Upper lobe of left lung (tissue), 6 donors: ENCODE measurements at regions not wholly inside any gene's neighbourhood (a gene's known extent, or its start where the extent isn't known, plus 50 kb on each side); places are given as distances from the start of the nearest gene placed in this dataset.

Source experiments
- ATAC-seq, 2 donors: fragments of 200-7000 bp; cut with Tn5 transposase; one replicate each; pipeline ENCODE4 v1.9.1; 2022; ENCODE audit warnings: mild to moderate bottlenecking in 2 of 2, moderate library complexity in 2 of 2; ENCODE audit not compliant: low FRiP score in 2 of 2
- DNase-seq, 2 donors: peaks; one replicate each; pipeline ENCODE4 v3.0.0-alpha.2; 2019 to 2020
- H3K27ac ChIP-seq, 4 donors: fragments of 200-600 bp; sonication (generic); one replicate each; pipeline ENCODE4 v1.5.1; 2016 to 2019
- H3K27me3 ChIP-seq, 4 donors: fragments of 200-600 bp; sonication (generic); one replicate each; pipeline ENCODE4 v1.5.1; 2017 to 2019
- H3K36me3 ChIP-seq, 4 donors: fragments of 200-600 bp; sonication (generic); one replicate each; pipeline ENCODE4 v1.5.1; 2016 to 2019
- H3K4me1 ChIP-seq, 4 donors: fragments of 200-600 bp; sonication (generic); one replicate each; pipeline ENCODE4 v1.5.1; 2018 to 2019
- H3K4me3 ChIP-seq, 4 donors: fragments of 200-600 bp; sonication (generic); one replicate each; pipeline ENCODE4 v1.5.1; 2017 to 2019; ENCODE audit warnings: mild to moderate bottlenecking in 2 of 4, moderate library complexity in 1 of 4
- H3K9me3 ChIP-seq, 4 donors: fragments of 200-600 bp; sonication (generic); one replicate each; pipeline ENCODE4 v1.5.1; 2018 to 2019
- EP300 ChIP-seq, 4 donors: sonication (generic); formaldehyde crosslinking; IDR thresholded peaks; one replicate each; pipeline ENCODE4 v1.5.1; 2017; ENCODE audit warnings: antibody characterized with exemption in 4 of 4, control low read depth in 2 of 4
- POLR2A ChIP-seq, 4 donors: fragments of 450-650 bp; IDR thresholded peaks; one replicate each; pipeline ENCODE4 v1.5.1; 2016 to 2017; ENCODE audit warnings: antibody characterized with exemption in 4 of 4, mild to moderate bottlenecking in 2 of 4
- POLR2AphosphoS5 ChIP-seq, 2 donors: sonication (generic); formaldehyde crosslinking; IDR thresholded peaks; one replicate each; pipeline ENCODE4 v1.5.1; 2017; ENCODE audit warnings: antibody characterized with exemption in 2 of 2
- WGBS, 2 donors: methylation state at CpG; one replicate each; pipeline ENCODE4 v1.1.5; 2017 to 2018; 5-methylcytosine and 5-hydroxymethylcytosine counted together
- TF ChIP-seq, protein P1 (sequence below), 6 experiments: fragments of 450-650 bp in 4 of 6; fragments of 200-600 bp in 2 of 6; sonication (generic) in 2 of 6; IDR thresholded peaks; one replicate each; pipeline ENCODE4 v1.5.1; 2016 to 2019; ENCODE audit warnings: antibody characterized with exemption in 6 of 6
- donor health status: DM: no; HTN: no; CAD: no; lungs with moderate emphysema.
- donor health status: DM: no; HTN: yes; CAD: no; lungs with severe emphysema.

DNA sequence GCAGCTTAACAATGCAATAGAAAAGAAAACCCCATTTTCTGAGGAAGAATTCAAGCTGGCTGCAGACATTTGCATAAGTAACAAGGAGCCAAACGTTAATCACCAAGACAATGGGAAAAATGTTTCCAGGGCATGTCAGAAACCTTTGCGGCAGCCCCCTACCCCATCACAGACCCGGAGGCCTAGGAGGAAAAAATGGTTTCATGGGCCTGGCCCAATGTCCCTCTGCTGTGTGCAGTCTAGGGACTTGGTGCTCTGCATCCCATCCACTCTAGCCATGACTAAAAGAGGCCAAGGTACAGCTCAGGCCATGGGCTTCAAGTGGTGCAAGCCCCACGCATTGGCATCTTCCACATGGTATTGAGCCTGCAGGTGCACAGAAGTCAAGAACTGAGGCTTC is 147.0 kb upstream of the NR3C2 start:
- Histone ChIP-seq H3K27ac (no peak overlapping the region), H3K27me3 (no peaks in the 10 kb centered on the region), H3K9me3 (peaks cover 0 to 7% (median 5%) of the 10 kb centered on the region in 4 donors), H3K4me1 (no peaks in the 10 kb centered on the region), H3K4me3 (no peak overlapping the region), H3K36me3 (no peaks in the 10 kb centered on the region)
- ATAC-seq (no peak), DNase-seq (no peak)
- TF ChIP-seq, protein P1, sequence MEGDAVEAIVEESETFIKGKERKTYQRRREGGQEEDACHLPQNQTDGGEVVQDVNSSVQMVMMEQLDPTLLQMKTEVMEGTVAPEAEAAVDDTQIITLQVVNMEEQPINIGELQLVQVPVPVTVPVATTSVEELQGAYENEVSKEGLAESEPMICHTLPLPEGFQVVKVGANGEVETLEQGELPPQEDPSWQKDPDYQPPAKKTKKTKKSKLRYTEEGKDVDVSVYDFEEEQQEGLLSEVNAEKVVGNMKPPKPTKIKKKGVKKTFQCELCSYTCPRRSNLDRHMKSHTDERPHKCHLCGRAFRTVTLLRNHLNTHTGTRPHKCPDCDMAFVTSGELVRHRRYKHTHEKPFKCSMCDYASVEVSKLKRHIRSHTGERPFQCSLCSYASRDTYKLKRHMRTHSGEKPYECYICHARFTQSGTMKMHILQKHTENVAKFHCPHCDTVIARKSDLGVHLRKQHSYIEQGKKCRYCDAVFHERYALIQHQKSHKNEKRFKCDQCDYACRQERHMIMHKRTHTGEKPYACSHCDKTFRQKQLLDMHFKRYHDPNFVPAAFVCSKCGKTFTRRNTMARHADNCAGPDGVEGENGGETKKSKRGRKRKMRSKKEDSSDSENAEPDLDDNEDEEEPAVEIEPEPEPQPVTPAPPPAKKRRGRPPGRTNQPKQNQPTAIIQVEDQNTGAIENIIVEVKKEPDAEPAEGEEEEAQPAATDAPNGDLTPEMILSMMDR (IDR thresholded peaks at IDR 0.05) = no peak
- TF ChIP-seq POLR2AphosphoS5 (IDR thresholded peaks at IDR 0.05) (no peak), POLR2A (IDR thresholded peaks at IDR 0.05) (no peak), EP300 (IDR thresholded peaks at IDR 0.05) (no peak)
- 79 to 88% methylated on average over 4 of the region's 4 CpGs for WGBS, 2 donors

DNA sequence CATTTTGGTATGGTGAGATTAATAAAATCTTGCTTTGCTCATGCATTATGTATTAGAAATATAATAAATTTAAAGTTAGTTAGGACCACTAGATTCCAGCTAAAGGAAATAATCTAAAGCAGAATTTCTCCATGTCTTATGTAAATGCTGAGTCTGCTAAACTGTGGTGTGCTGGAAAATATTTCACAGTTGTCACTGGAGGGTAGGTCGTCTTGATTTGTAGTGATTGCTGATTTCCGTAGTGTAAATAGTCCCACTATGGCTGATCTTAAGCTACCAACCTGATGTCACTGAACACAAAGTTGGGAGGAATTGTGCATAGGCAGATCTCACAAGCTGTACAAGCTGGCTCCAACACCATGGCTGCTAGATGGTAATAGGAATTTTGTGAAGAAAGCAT is 133.4 kb upstream of the NR3C2 start:
- Histone ChIP-seq H3K27me3 (no peaks in the 10 kb centered on the region), H3K9me3 (no peaks in the 10 kb centered on the region), H3K4me1 (no peaks in the 10 kb centered on the region), H3K4me3 (no peak overlapping the region), H3K36me3 (no peaks in the 10 kb centered on the region), H3K27ac (no peak overlapping the region)
- no peak for DNase-seq
- WGBS, 2 donors = 82 to 83% methylated on average over 2 of the region's 2 CpGs
- ATAC-seq = no peak
- TF ChIP-seq EP300 (IDR thresholded peaks at IDR 0.05) (no peak), POLR2A (IDR thresholded peaks at IDR 0.05) (no peak), POLR2AphosphoS5 (IDR thresholded peaks at IDR 0.05) (no peak)
- TF ChIP-seq, protein P1 (IDR thresholded peaks at IDR 0.05) = no peak

DNA sequence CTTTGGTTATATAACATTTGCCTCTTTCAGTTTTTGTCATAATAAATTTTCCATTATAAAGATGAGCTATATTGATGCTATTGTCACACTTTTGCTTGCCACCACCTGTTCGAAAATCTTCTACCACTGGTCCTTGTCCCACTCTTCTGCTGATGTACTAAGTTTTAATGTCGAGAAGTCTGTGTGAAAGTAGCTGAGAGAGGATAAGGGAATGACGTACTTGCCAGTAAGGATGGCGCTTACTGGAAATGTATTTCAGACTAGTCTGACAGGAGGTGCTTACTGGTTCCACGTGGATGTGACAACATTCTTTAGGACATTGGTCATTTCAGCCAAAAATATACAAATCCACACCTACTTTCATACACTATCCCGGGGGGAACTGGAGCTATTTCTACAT is 132.7 kb upstream of the NR3C2 start:
- TF ChIP-seq POLR2A (IDR thresholded peaks at IDR 0.05) (no peak), POLR2AphosphoS5 (IDR thresholded peaks at IDR 0.05) (no peak), EP300 (IDR thresholded peaks at IDR 0.05) (no peak)
- TF ChIP-seq, protein P1 (IDR thresholded peaks at IDR 0.05) = no peak
- H3K4me3 ChIP-seq = no peak overlapping the region
- H3K9me3 ChIP-seq = no peaks in the 10 kb centered on the region
- no peaks in the 10 kb centered on the region for H3K4me1 ChIP-seq
- H3K27ac ChIP-seq = no peak overlapping the region
- 84 to 85% methylated on average over 6 of the region's 6 CpGs for WGBS, 2 donors
- no peak for DNase-seq
- no peak for ATAC-seq
- no peaks in the 10 kb centered on the region for H3K36me3 ChIP-seq
- H3K27me3 ChIP-seq = no peaks in the 10 kb centered on the region

DNA sequence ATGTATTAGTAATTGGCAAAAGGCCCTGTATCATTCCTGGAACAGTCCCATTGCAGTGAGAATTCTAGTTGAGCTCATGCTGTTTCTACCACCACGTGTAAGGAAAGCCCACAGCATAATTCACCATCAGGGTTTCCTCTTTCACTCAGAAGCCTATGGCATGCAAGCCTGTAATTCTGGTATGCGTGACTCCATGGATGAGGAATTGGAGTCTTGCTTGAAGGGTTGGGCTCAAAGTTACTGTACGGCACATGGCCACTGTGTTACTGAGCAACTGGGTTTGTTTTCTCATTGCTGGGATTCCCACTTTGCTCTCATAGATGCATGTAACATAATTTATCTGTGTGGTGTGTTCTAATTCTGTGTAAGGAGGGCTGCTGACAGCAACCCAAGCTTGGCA is 132.3 kb upstream of the NR3C2 start:
- TF ChIP-seq EP300 (IDR thresholded peaks at IDR 0.05) (no peak), POLR2AphosphoS5 (IDR thresholded peaks at IDR 0.05) (no peak), POLR2A (IDR thresholded peaks at IDR 0.05) (no peak)
- TF ChIP-seq, protein P1 (IDR thresholded peaks at IDR 0.05) = no peak
- Histone ChIP-seq H3K4me3 (no peak overlapping the region), H3K27me3 (no peaks in the 10 kb centered on the region), H3K9me3 (no peaks in the 10 kb centered on the region), H3K27ac (no peak overlapping the region), H3K4me1 (no peaks in the 10 kb centered on the region), H3K36me3 (no peaks in the 10 kb centered on the region)
- DNase-seq (no peak), ATAC-seq (no peak)
- 58 to 67% methylated on average over 3 of the region's 3 CpGs for WGBS, 2 donors

DNA sequence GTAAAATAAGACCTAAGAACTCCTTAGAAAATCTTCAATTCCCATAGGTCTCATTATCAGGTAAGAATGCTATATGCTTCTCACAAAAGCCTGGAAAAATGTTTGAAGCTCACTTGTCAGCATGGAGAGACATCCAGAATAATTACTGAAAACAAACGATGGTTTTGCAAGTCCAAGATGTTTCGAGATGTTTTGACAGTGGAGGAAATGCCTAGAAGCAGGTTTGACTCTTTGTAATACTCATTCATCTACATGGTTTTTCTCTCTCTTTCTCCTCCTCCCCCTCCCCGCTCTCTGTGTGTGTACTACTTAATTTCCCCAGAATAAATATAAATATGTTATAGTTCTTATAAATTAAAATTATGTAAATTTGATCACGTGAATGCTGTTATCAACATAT is 131.9 kb upstream of the NR3C2 start:
- no peak for ATAC-seq
- Histone ChIP-seq H3K27ac (no peak overlapping the region), H3K9me3 (no peaks in the 10 kb centered on the region), H3K4me1 (no peaks in the 10 kb centered on the region), H3K27me3 (no peaks in the 10 kb centered on the region), H3K4me3 (no peak overlapping the region), H3K36me3 (no peaks in the 10 kb centered on the region)
- no peak for TF ChIP-seq POLR2AphosphoS5 (IDR thresholded peaks at IDR 0.05)
- TF ChIP-seq EP300 (IDR thresholded peaks at IDR 0.05) = no peak
- no peak for TF ChIP-seq POLR2A (IDR thresholded peaks at IDR 0.05)
- TF ChIP-seq, protein P1 (IDR thresholded peaks at IDR 0.05) = no peak
- DNase-seq = no peak
- WGBS, 2 donors = 75 to 76% methylated on average over 4 of the region's 4 CpGs
